ENCODE measurements at regions not wholly inside any gene's neighbourhood (a gene's known extent, or its start where the extent isn't known, plus 50 kb on each side); places are given as distances from the start of the nearest gene placed in this dataset.

- Histone ChIP-seq H2AFZ (no peak overlapping the region), H3K27me3 (no peaks in the 10 kb centered on the region), H4K20me1 (ENCODE audit: insufficient read depth, poor library complexity, severe bottlenecking) (no peaks in the 10 kb centered on the region), H3K36me3 (replicated peaks; ENCODE audit: insufficient read depth, low read depth) (no peaks in the 10 kb centered on the region), H3K4me2 (no peak overlapping the region), H3K79me2 (no peaks in the 10 kb centered on the region), H3K9me3 (ENCODE audit: low read depth) (no peaks in the 10 kb centered on the region), H3K27ac (no peak overlapping the region), H3K9me2 (replicated peaks; ENCODE audit: insufficient read depth) (no peaks in the 10 kb centered on the region), H3K4me1 (ENCODE audit: insufficient read depth) (no peaks in the 10 kb centered on the region), H3K4me3 (no peak overlapping the region)
- TF ChIP-seq CTCF (IDR thresholded peaks at IDR 0.05; ENCODE audit: poor library complexity) (no peak), EZH2phosphoT487 (IDR thresholded peaks at IDR 0.05; ENCODE audit: low read depth, severe bottlenecking, unreplicated experiment) (no peak), EZH2 (IDR thresholded peaks at IDR 0.05; ENCODE audit: borderline replicate concordance) (no peak)
- 86% methylated on average over 5 of the region's 5 CpGs for WGBS (ENCODE audit: low lambda C conversion rate, missing lambda C conversion rate)
- no peak for DNase-seq (ENCODE audit: low spot score)
These were observed 346.7 kb upstream of the AKR1E2 start for GRCh38 chr10:4479342-4479741.

GRCh38 chr10:4477664-4478063 is 348.3 kb upstream of the AKR1E2 start:
- no peaks in the 10 kb centered on the region for H3K9me3 ChIP-seq (ENCODE audit: low read depth)
- no peak for TF ChIP-seq EZH2phosphoT487 (IDR thresholded peaks at IDR 0.05; ENCODE audit: low read depth, severe bottlenecking, unreplicated experiment)
- TF ChIP-seq CTCF (IDR thresholded peaks at IDR 0.05; ENCODE audit: poor library complexity), result no peak
- no peak for TF ChIP-seq EZH2 (IDR thresholded peaks at IDR 0.05; ENCODE audit: borderline replicate concordance)
- no peak overlapping the region for H3K4me3 ChIP-seq
- no peak overlapping the region for H3K4me2 ChIP-seq
- H4K20me1 ChIP-seq (ENCODE audit: insufficient read depth, poor library complexity, severe bottlenecking), result no peaks in the 10 kb centered on the region
- no peak overlapping the region for H2AFZ ChIP-seq
- H3K27ac ChIP-seq, result no peak overlapping the region
- no peaks in the 10 kb centered on the region for H3K9me2 ChIP-seq (replicated peaks; ENCODE audit: insufficient read depth)
- DNase-seq (ENCODE audit: low spot score), result no peak
- WGBS (ENCODE audit: low lambda C conversion rate, missing lambda C conversion rate), result 81% methylated on average over 4 of the region's 4 CpGs
- no peaks in the 10 kb centered on the region for H3K4me1 ChIP-seq (ENCODE audit: insufficient read depth)
- H3K79me2 ChIP-seq, result no peaks in the 10 kb centered on the region
- H3K36me3 ChIP-seq (replicated peaks; ENCODE audit: insufficient read depth, low read depth), result no peaks in the 10 kb centered on the region
- H3K27me3 ChIP-seq, result no peaks in the 10 kb centered on the region

GRCh38 chr10:4475827-4476490 is 350.0 kb upstream of the AKR1E2 start:
- no peaks in the 10 kb centered on the region for H4K20me1 ChIP-seq (ENCODE audit: insufficient read depth, poor library complexity, severe bottlenecking)
- no peaks in the 10 kb centered on the region for H3K9me3 ChIP-seq (ENCODE audit: low read depth)
- TF ChIP-seq CTCF (IDR thresholded peaks at IDR 0.05; ENCODE audit: poor library complexity), result no peak
- no peak for TF ChIP-seq EZH2phosphoT487 (IDR thresholded peaks at IDR 0.05; ENCODE audit: low read depth, severe bottlenecking, unreplicated experiment)
- no peak for DNase-seq (ENCODE audit: low spot score)
- no peak overlapping the region for H3K27ac ChIP-seq
- WGBS (ENCODE audit: low lambda C conversion rate, missing lambda C conversion rate), result 94% methylated on average over 13 of the region's 13 CpGs
- H3K9me2 ChIP-seq (replicated peaks; ENCODE audit: insufficient read depth), result no peaks in the 10 kb centered on the region
- no peaks in the 10 kb centered on the region for H3K36me3 ChIP-seq (replicated peaks; ENCODE audit: insufficient read depth, low read depth)
- H3K79me2 ChIP-seq, result no peaks in the 10 kb centered on the region
- H3K4me2 ChIP-seq, result no peak overlapping the region
- no peaks in the 10 kb centered on the region for H3K4me1 ChIP-seq (ENCODE audit: insufficient read depth)
- no peaks in the 10 kb centered on the region for H3K27me3 ChIP-seq
- no peak overlapping the region for H2AFZ ChIP-seq
- no peak overlapping the region for H3K4me3 ChIP-seq
